HS-5 (cell line): ENCODE measurements at regions not wholly inside any gene's neighbourhood (a gene's known extent, or its start where the extent isn't known, plus 50 kb on each side); places are given as distances from the start of the nearest gene placed in this dataset.

Source experiments
- DNase-seq: peaks from one replicate; pipeline ENCODE4 v3.0.0-alpha.2; 2012; ENCODE audit warnings: low read depth

GRCh38 chr20:39103732-39104131 lies 141.6 kb downstream of the DHX35 start:
- DNase-seq, result no peak

- DNase-seq, result no peak
Observed at GRCh38 chr20:39103305-39103704, 141.2 kb downstream of the DHX35 start.

- no peak for DNase-seq
Observed at GRCh38 chr20:39101895-39102294, 139.8 kb downstream of the DHX35 start.

GRCh38 chr20:39100691-39101090 lies 138.5 kb downstream of the DHX35 start:
- no peak for DNase-seq

GRCh38 chr20:39097889-39098288 lies 135.7 kb downstream of the DHX35 start:
- no peak for DNase-seq

GRCh38 chr20:39095870-39096269 lies 133.7 kb downstream of the DHX35 start:
- DNase-seq, result no peak

GRCh38 chr20:39094391-39094790 lies 132.2 kb downstream of the DHX35 start:
- no peak for DNase-seq

- DNase-seq, result no peak
Observed at GRCh38 chr20:39092733-39093410, 130.7 kb downstream of the DHX35 start.

- DNase-seq, result no peak
Observed at GRCh38 chr20:39090906-39091305, 128.8 kb downstream of the DHX35 start.

GRCh38 chr20:39089797-39090196 lies 127.7 kb downstream of the DHX35 start:
- no peak for DNase-seq
